DMS153 (cell line): ENCODE measurements at regions not wholly inside any gene's neighbourhood (a gene's known extent, or its start where the extent isn't known, plus 50 kb on each side); places are given as distances from the start of the nearest gene placed in this dataset.
"Not testable (repeated sequence)": the region's sequence is repeated elsewhere in the genome, so short reads cannot be mapped to it uniquely, and the experiment has no call there.

Experiments used
- DNase-seq: peaks from one replicate; lab custom pipeline; 2025; lab: John Stamatoyannopoulos, UW

GRCh38 chr3:170814822-170815221, 55.2 kb downstream of the RPL22L1 start:
- DNase-seq: no peak

- no peak for DNase-seq
Measured at GRCh38 chr3:170813266-170813665, 56.7 kb downstream of the RPL22L1 start.

- DNase-seq: peak; percentile 67
Measured at GRCh38 chr3:170811928-170812591, 57.9 kb downstream of the RPL22L1 start.

GRCh38 chr3:170811515-170811914, 58.5 kb downstream of the RPL22L1 start:
- DNase-seq: no peak

- DNase-seq: no peak
Measured at GRCh38 chr3:170809975-170810357, 60.0 kb downstream of the RPL22L1 start.

- peak; percentile 42 for DNase-seq
Measured at GRCh38 chr3:170809007-170809974, 60.7 kb downstream of the RPL22L1 start.

GRCh38 chr3:170808041-170808440, 62.0 kb downstream of the RPL22L1 start:
- DNase-seq: no peak

- DNase-seq: no peak
Measured at GRCh38 chr3:170806676-170807075, 63.3 kb downstream of the RPL22L1 start.

GRCh38 chr3:170806141-170806540, 63.9 kb downstream of the RPL22L1 start:
- no peak for DNase-seq

GRCh38 chr3:170805296-170805695, 64.7 kb downstream of the RPL22L1 start:
- not testable (repeated sequence) for DNase-seq

GRCh38 chr3:170804634-170805033, 65.4 kb downstream of the RPL22L1 start:
- DNase-seq: peak; percentile 36

- DNase-seq: no peak
Measured at GRCh38 chr3:170804078-170804477, 65.9 kb downstream of the RPL22L1 start.

GRCh38 chr3:170802164-170803151, 67.5 kb downstream of the RPL22L1 start:
- no peak for DNase-seq

GRCh38 chr3:170801597-170801996, 68.4 kb downstream of the RPL22L1 start:
- no peak for DNase-seq

- DNase-seq: not testable (repeated sequence)
Measured at GRCh38 chr3:170800275-170800674, 69.7 kb downstream of the RPL22L1 start.

GRCh38 chr3:170799009-170799408, 71.0 kb downstream of the RPL22L1 start:
- DNase-seq: no peak

GRCh38 chr3:170797685-170798084, 72.3 kb downstream of the RPL22L1 start:
- DNase-seq: no peak

GRCh38 chr3:170792471-170792870, 77.5 kb downstream of the RPL22L1 start:
- no peak for DNase-seq

- DNase-seq: no peak
Measured at GRCh38 chr3:170790647-170791046, 79.3 kb downstream of the RPL22L1 start.

- no peak for DNase-seq
Measured at GRCh38 chr3:170787464-170787863, 82.5 kb downstream of the RPL22L1 start.

- no peak for DNase-seq
Measured at GRCh38 chr3:170785454-170785853, 84.5 kb downstream of the RPL22L1 start.

- DNase-seq: no peak
Measured at GRCh38 chr3:170784406-170784805, 85.6 kb downstream of the RPL22L1 start.
